Coronary artery (tissue), 2 donors: ENCODE measurements at regions not wholly inside any gene's neighbourhood (a gene's known extent, or its start where the extent isn't known, plus 50 kb on each side); places are given as distances from the start of the nearest gene placed in this dataset.
"Not testable (repeated sequence)": the region's sequence is repeated elsewhere in the genome, so short reads cannot be mapped to it uniquely, and the experiment has no call there.

Experiments
- DNase-seq: peaks from one replicate; pipeline ENCODE4 v3.0.0-alpha.2; 2017; ENCODE audit warnings: low spot score
- H3K27ac ChIP-seq, 2 donors: fragments of 200-600 bp; sonication (generic); one replicate each; pipeline ENCODE4 v1.5.1; 2016 to 2019
- H3K4me3 ChIP-seq: fragments of 200-600 bp; sonication (generic); 2 replicates; pipeline ENCODE4 v1.5.1; 2016; ENCODE audit warnings: mild to moderate bottlenecking, moderate library complexity
- CTCF ChIP-seq: fragments of 200-600 bp; sonication (generic); IDR thresholded peaks from one replicate; pipeline ENCODE4 v1.5.1; 2019; ENCODE audit warnings: antibody characterized with exemption

GRCh38 chr7:68770649-68771048, 827.6 kb upstream of the AUTS2 start:
- no peak overlapping the region for H3K4me3 ChIP-seq
- H3K27ac ChIP-seq: no peak overlapping the region
- TF ChIP-seq CTCF: no peak
- no peak for DNase-seq

- DNase-seq: no peak
- H3K4me3 ChIP-seq: no peak overlapping the region
- no peak overlapping the region for H3K27ac ChIP-seq
- no peak for TF ChIP-seq CTCF
Measured at GRCh38 chr7:68776326-68776725, 821.9 kb upstream of the AUTS2 start.

GRCh38 chr7:68783684-68784083, 814.6 kb upstream of the AUTS2 start:
- TF ChIP-seq CTCF: no peak
- Histone ChIP-seq H3K4me3 (no peak overlapping the region), H3K27ac (no peak overlapping the region)
- DNase-seq: no peak

GRCh38 chr7:68785036-68785435, 813.2 kb upstream of the AUTS2 start:
- Histone ChIP-seq H3K4me3 (no peak overlapping the region), H3K27ac (no peak overlapping the region)
- no peak for DNase-seq
- no peak for TF ChIP-seq CTCF

- DNase-seq: no peak
- no peak for TF ChIP-seq CTCF
- Histone ChIP-seq H3K27ac (no peak overlapping the region), H3K4me3 (no peak overlapping the region)
Measured at GRCh38 chr7:68787566-68787965, 810.7 kb upstream of the AUTS2 start.

- H3K4me3 ChIP-seq, DNase-seq, H3K27ac ChIP-seq: not testable (repeated sequence)
Measured at GRCh38 chr7:68788529-68788928, 809.7 kb upstream of the AUTS2 start.

GRCh38 chr7:68789597-68789996, 808.7 kb upstream of the AUTS2 start:
- Histone ChIP-seq H3K27ac (no peak overlapping the region), H3K4me3 (no peak overlapping the region)
- TF ChIP-seq CTCF: no peak
- no peak for DNase-seq

GRCh38 chr7:68792351-68792750, 805.9 kb upstream of the AUTS2 start:
- no peak for TF ChIP-seq CTCF
- DNase-seq: no peak
- H3K4me3 ChIP-seq: no peak overlapping the region
- H3K27ac ChIP-seq: no peak overlapping the region
